HepG2 (cell line): ENCODE measurements at regions not wholly inside any gene's neighbourhood (a gene's known extent, or its start where the extent isn't known, plus 50 kb on each side); places are given as distances from the start of the nearest gene placed in this dataset.

Source experiments
- AGO2 ChIP-seq: fragments of 200-400 bp; formaldehyde crosslinking; optimal IDR thresholded peaks from 2 replicates; pipeline ENCODE3; 2017; ENCODE audit warnings: mild to moderate bottlenecking, low read depth, low read length, moderate library complexity
- NFATC3 ChIP-seq: sonication (generic); formaldehyde crosslinking; IDR thresholded peaks from 2 replicates; pipeline ENCODE4 v1.5.1; 2020; ENCODE audit warnings: mild to moderate bottlenecking, missing genetic modification reagents
- POLR2G ChIP-seq: fragments of 200-400 bp; formaldehyde crosslinking; IDR thresholded peaks from 2 replicates; pipeline ENCODE4 v1.6.1; 2018; ENCODE audit warnings: mild to moderate bottlenecking, low read depth, low read length, moderate library complexity
- ZFY ChIP-seq: sonication (generic); formaldehyde crosslinking; IDR thresholded peaks from 2 replicates; pipeline ENCODE4 v1.4.0; 2020; ENCODE audit warnings: missing genetic modification reagents
- ZNF224 ChIP-seq: sonication (generic); formaldehyde crosslinking; IDR thresholded peaks from 2 replicates; pipeline ENCODE4 v1.5.0; 2020; ENCODE audit warnings: mild to moderate bottlenecking, missing genetic modification reagents
- ZNF619 ChIP-seq: sonication (generic); formaldehyde crosslinking; IDR thresholded peaks from 2 replicates; pipeline ENCODE4 v1.4.0; 2020; ENCODE audit warnings: mild to moderate bottlenecking, missing genetic modification reagents
- ZNF747 ChIP-seq: sonication (generic); formaldehyde crosslinking; IDR thresholded peaks from 2 replicates; pipeline ENCODE4 v1.8.1; 2023; ENCODE audit warnings: missing genetic modification reagents, mild to moderate bottlenecking, borderline replicate concordance
- ZNF777 ChIP-seq: sonication (generic); formaldehyde crosslinking; IDR thresholded peaks from 2 replicates; pipeline ENCODE4 v1.4.0; 2020; ENCODE audit warnings: missing genetic modification reagents
- TF ChIP-seq, protein P1 (sequence below): sonication (generic); formaldehyde crosslinking; IDR thresholded peaks from 2 replicates; pipeline ENCODE4 v1.5.0; 2020; ENCODE audit warnings: mild to moderate bottlenecking, missing genetic modification reagents, borderline replicate concordance
- TF ChIP-seq, protein P2 (sequence below): IDR thresholded peaks from 2 replicates; pipeline ENCODE4 v1.6.1; 2016; ENCODE audit warnings: mild to moderate bottlenecking
- TF ChIP-seq, protein P3 (sequence below): sonication (generic); formaldehyde crosslinking; IDR thresholded peaks from 2 replicates; pipeline ENCODE4 v1.4.0; 2020; ENCODE audit warnings: missing genetic modification reagents, mild to moderate bottlenecking, borderline replicate concordance
- TF ChIP-seq, protein P4 (sequence below): sonication (generic); formaldehyde crosslinking; IDR thresholded peaks from 2 replicates; pipeline ENCODE4 v1.4.0; 2020; ENCODE audit warnings: low read depth, missing genetic modification reagents
- TF ChIP-seq, protein P5 (sequence below): IDR thresholded peaks from 2 replicates; pipeline ENCODE4 v1.6.1; 2012; ENCODE audit warnings: low read depth, low read length, improper control_type of control experiment
- TF ChIP-seq, protein P6 (sequence below): sonication (generic); formaldehyde crosslinking; IDR thresholded peaks from 2 replicates; pipeline ENCODE4 v1.5.1; 2020; ENCODE audit warnings: mild to moderate bottlenecking, missing genetic modification reagents, moderate library complexity

DNA sequence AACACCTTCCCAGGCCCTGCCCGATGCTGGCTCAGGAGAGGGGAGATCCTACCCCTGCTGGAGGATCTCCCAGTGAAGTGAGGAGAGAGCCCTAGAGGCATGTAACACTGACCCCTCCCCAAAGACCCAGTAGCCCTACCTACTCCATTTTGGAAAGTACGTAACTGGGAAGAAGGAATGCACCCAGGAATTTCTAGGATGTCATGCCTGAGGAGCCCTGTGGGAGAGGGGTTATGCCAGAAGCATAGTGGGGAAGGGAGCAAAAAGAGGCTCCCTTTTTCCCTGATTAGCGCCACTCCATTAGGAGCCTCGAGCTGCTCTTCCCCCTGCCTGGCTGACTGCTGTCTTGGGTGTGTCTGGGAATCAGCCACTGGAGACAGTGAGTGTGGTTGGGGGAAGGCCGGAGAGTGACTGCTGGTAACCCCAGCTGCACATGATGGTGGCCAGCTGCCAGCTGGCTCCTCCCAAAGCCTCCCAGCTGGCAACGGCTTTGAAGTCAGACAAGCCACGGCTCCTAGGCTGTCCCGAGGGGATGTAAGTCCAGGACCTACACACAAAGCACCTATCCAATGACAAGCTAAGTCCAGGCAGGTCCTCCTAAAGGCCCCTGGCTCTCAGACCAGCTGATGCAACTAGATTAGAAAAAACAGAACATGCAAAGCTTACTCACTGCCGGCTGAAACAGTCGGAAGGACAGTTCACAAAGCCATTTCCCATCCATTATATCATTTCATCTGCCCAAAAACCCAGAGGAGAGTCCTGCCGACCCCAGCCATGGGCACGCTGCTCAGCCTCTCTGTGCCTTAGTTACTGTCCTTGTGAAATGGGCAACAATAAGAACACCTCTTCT is 136.5 kb upstream of the ABCA1 start (continued):
- TF ChIP-seq, protein P1, sequence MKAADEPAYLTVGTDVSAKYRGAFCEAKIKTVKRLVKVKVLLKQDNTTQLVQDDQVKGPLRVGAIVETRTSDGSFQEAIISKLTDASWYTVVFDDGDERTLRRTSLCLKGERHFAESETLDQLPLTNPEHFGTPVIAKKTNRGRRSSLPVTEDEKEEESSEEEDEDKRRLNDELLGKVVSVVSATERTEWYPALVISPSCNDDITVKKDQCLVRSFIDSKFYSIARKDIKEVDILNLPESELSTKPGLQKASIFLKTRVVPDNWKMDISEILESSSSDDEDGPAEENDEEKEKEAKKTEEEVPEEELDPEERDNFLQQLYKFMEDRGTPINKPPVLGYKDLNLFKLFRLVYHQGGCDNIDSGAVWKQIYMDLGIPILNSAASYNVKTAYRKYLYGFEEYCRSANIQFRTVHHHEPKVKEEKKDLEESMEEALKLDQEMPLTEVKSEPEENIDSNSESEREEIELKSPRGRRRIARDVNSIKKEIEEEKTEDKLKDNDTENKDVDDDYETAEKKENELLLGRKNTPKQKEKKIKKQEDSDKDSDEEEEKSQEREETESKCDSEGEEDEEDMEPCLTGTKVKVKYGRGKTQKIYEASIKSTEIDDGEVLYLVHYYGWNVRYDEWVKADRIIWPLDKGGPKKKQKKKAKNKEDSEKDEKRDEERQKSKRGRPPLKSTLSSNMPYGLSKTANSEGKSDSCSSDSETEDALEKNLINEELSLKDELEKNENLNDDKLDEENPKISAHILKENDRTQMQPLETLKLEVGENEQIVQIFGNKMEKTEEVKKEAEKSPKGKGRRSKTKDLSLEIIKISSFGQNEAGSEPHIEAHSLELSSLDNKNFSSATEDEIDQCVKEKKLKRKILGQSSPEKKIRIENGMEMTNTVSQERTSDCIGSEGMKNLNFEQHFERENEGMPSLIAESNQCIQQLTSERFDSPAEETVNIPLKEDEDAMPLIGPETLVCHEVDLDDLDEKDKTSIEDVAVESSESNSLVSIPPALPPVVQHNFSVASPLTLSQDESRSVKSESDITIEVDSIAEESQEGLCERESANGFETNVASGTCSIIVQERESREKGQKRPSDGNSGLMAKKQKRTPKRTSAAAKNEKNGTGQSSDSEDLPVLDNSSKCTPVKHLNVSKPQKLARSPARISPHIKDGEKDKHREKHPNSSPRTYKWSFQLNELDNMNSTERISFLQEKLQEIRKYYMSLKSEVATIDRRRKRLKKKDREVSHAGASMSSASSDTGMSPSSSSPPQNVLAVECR (CRISPR knock-in tag) = peak; percentile 59; the same call in 1 of the 2 replicates
- TF ChIP-seq, protein P2, sequence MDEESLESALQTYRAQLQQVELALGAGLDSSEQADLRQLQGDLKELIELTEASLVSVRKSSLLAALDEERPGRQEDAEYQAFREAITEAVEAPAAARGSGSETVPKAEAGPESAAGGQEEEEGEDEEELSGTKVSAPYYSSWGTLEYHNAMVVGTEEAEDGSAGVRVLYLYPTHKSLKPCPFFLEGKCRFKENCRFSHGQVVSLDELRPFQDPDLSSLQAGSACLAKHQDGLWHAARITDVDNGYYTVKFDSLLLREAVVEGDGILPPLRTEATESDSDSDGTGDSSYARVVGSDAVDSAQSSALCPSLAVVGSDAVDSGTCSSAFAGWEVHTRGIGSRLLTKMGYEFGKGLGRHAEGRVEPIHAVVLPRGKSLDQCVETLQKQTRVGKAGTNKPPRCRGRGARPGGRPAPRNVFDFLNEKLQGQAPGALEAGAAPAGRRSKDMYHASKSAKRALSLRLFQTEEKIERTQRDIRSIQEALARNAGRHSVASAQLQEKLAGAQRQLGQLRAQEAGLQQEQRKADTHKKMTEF (CRISPR knock-in tag) = peak; percentile 40; the same call in 1 of the 2 replicates
- TF ChIP-seq ZFY (CRISPR knock-in tag) (peak; percentile 60), ZNF619 (CRISPR knock-in tag) (no peak), ZNF747 (CRISPR knock-in tag) (no peak), AGO2 (no peak), ZNF777 (CRISPR knock-in tag) (0 out of 2 replicates have a peak, but pooled peaks have one; percentile 17), ZNF224 (CRISPR knock-in tag) (no peak), POLR2G (peak; percentile 35; the same call in 1 of the 2 replicates), NFATC3 (CRISPR knock-in tag) (no peak)
- TF ChIP-seq, protein P3, sequence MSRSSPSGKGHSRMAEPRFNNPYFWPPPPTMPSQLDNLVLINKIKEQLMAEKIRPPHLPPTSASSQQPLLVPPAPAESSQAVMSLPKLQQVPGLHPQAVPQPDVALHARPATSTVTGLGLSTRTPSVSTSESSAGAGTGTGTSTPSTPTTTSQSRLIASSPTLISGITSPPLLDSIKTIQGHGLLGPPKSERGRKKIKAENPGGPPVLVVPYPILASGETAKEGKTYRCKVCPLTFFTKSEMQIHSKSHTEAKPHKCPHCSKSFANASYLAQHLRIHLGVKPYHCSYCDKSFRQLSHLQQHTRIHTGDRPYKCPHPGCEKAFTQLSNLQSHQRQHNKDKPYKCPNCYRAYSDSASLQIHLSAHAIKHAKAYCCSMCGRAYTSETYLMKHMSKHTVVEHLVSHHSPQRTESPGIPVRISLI (CRISPR knock-in tag) = peak; percentile 86; the same call in 1 of the 2 replicates
- TF ChIP-seq, protein P4, sequence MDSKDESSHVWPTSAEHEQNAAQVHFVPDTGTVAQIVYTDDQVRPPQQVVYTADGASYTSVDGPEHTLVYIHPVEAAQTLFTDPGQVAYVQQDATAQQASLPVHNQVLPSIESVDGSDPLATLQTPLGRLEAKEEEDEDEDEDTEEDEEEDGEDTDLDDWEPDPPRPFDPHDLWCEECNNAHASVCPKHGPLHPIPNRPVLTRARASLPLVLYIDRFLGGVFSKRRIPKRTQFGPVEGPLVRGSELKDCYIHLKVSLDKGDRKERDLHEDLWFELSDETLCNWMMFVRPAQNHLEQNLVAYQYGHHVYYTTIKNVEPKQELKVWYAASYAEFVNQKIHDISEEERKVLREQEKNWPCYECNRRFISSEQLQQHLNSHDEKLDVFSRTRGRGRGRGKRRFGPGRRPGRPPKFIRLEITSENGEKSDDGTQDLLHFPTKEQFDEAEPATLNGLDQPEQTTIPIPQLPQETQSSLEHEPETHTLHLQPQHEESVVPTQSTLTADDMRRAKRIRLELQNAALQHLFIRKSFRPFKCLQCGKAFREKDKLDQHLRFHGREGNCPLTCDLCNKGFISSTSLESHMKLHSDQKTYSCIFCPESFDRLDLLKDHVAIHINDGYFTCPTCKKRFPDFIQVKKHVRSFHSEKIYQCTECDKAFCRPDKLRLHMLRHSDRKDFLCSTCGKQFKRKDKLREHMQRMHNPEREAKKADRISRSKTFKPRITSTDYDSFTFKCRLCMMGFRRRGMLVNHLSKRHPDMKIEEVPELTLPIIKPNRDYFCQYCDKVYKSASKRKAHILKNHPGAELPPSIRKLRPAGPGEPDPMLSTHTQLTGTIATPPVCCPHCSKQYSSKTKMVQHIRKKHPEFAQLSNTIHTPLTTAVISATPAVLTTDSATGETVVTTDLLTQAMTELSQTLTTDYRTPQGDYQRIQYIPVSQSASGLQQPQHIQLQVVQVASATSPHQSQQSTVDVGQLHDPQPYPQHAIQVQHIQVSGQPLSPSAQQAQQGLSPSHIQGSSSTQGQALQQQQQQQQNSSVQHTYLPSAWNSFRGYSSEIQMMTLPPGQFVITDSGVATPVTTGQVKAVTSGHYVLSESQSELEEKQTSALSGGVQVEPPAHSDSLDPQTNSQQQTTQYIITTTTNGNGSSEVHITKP (CRISPR knock-in tag) = peak; percentile 44
- TF ChIP-seq, protein P5, sequence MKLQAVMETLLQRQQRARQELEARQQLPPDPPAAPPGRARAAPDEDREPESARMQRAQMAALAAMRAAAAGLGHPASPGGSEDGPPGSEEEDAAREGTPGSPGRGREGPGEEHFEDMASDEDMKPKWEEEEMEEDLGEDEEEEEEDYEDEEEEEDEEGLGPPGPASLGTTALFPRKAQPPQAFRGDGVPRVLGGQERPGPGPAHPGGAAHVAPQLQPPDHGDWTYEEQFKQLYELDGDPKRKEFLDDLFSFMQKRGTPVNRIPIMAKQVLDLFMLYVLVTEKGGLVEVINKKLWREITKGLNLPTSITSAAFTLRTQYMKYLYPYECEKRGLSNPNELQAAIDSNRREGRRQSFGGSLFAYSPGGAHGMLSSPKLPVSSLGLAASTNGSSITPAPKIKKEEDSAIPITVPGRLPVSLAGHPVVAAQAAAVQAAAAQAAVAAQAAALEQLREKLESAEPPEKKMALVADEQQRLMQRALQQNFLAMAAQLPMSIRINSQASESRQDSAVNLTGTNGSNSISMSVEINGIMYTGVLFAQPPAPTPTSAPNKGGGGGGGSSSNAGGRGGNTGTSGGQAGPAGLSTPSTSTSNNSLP = no peak
- TF ChIP-seq, protein P6, sequence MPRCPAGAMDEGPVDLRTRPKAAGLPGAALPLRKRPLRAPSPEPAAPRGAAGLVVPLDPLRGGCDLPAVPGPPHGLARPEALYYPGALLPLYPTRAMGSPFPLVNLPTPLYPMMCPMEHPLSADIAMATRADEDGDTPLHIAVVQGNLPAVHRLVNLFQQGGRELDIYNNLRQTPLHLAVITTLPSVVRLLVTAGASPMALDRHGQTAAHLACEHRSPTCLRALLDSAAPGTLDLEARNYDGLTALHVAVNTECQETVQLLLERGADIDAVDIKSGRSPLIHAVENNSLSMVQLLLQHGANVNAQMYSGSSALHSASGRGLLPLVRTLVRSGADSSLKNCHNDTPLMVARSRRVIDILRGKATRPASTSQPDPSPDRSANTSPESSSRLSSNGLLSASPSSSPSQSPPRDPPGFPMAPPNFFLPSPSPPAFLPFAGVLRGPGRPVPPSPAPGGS = no peak
